HuH-7 (cell line): ENCODE measurements at regions not wholly inside any gene's neighbourhood (a gene's known extent, or its start where the extent isn't known, plus 50 kb on each side); places are given as distances from the start of the nearest gene placed in this dataset.
"Not testable (repeated sequence)": the region's sequence is repeated elsewhere in the genome, so short reads cannot be mapped to it uniquely, and the experiment has no call there.

Source experiments
- DNase-seq: peaks from one replicate; pipeline ENCODE4 v3.0.0; 2011; ENCODE audit warnings: low spot score

- not testable (repeated sequence) for DNase-seq
Measured at GRCh38 chr2:91521944-91522343, 2830.5 kb downstream of the RPIA start.

- DNase-seq = not testable (repeated sequence)
Measured at GRCh38 chr2:91522877-91523276, 2831.4 kb downstream of the RPIA start.

- DNase-seq = not testable (repeated sequence)
Measured at GRCh38 chr2:91523751-91524150, 2832.3 kb downstream of the RPIA start.

GRCh38 chr2:91525587-91525986, 2834.1 kb downstream of the RPIA start:
- not testable (repeated sequence) for DNase-seq

- DNase-seq = not testable (repeated sequence)
Measured at GRCh38 chr2:91526083-91526482, 2834.6 kb downstream of the RPIA start.

- not testable (repeated sequence) for DNase-seq
Measured at GRCh38 chr2:91527056-91527455, 2835.6 kb downstream of the RPIA start.

- DNase-seq = not testable (repeated sequence)
Measured at GRCh38 chr2:91527491-91528031, 2836.1 kb downstream of the RPIA start.

GRCh38 chr2:91528361-91528760, 2836.9 kb downstream of the RPIA start:
- not testable (repeated sequence) for DNase-seq

GRCh38 chr2:91536109-91536508, 2844.6 kb downstream of the RPIA start:
- DNase-seq = not testable (repeated sequence)

GRCh38 chr2:91536549-91537263, 2845.2 kb downstream of the RPIA start:
- DNase-seq = not testable (repeated sequence)

- not testable (repeated sequence) for DNase-seq
Measured at GRCh38 chr2:91549316-91549715, 2857.8 kb downstream of the RPIA start.

- not testable (repeated sequence) for DNase-seq
Measured at GRCh38 chr2:91558234-91558633, 2866.8 kb downstream of the RPIA start.

GRCh38 chr2:91559269-91559668, 2867.8 kb downstream of the RPIA start:
- not testable (repeated sequence) for DNase-seq

- DNase-seq = not testable (repeated sequence)
Measured at GRCh38 chr2:91559886-91560614, 2868.6 kb downstream of the RPIA start.

GRCh38 chr2:91562184-91562583, 2870.7 kb downstream of the RPIA start:
- DNase-seq = not testable (repeated sequence)

GRCh38 chr2:91564700-91565099, 2873.2 kb downstream of the RPIA start:
- DNase-seq = not testable (repeated sequence)

- DNase-seq = not testable (repeated sequence)
Measured at GRCh38 chr2:91565689-91566430, 2874.4 kb downstream of the RPIA start.

- not testable (repeated sequence) for DNase-seq
Measured at GRCh38 chr2:91566611-91567010, 2875.1 kb downstream of the RPIA start.

- not testable (repeated sequence) for DNase-seq
Measured at GRCh38 chr2:91567546-91568335, 2876.3 kb downstream of the RPIA start.

- not testable (repeated sequence) for DNase-seq
Measured at GRCh38 chr2:91568391-91569338, 2877.2 kb downstream of the RPIA start.
